ENCODE measurements at regions not wholly inside any gene's neighbourhood (a gene's known extent, or its start where the extent isn't known, plus 50 kb on each side); places are given as distances from the start of the nearest gene placed in this dataset.
A peak's percentile ranks its signal among the peaks of the same experiment; 100 is the strongest.
"Not testable (repeated sequence)": the region's sequence is repeated elsewhere in the genome, so short reads cannot be mapped to it uniquely, and the experiment has no call there.

DNA sequence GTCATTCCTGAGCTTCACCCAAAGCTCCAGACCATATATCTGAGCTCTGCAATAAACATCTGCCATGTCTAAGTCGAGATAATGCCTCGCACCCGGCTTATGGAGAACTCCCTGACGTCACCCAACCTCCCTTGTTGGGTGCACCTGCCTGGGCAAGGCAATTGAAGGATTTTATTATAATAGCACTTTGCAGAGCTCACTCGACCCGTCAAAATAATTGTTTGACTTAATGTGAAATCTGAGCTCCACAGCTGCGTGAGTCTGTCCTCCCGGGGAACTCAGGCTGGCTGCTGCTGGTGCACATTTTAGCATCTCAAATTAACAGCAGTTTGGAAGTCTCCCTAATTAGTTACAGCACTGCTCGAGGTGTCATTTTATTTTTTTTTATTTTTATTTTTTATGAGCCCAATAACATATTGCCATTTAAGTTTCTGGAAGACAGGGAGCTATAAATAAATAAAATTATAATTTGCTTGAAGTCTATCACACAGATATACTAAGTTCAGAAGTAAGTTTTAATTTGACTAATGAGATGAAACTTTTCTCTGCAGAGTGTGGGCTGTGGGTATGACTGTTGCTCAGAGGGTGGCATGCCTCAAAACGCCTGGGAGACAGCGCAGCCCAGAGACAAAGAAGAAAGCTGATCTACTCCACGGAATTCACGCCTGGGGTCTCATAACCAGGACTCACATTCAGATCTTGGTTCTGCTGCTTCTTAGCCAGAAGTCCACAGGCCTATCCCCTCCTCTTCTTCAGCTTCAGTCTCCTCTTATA is 401.4 kb upstream of the C16orf82 start:
- DNase-seq, result peak; percentile 97

- no peak for DNase-seq
These were observed 400.2 kb upstream of the C16orf82 start for GRCh38 chr16:26666486-26666885.

DNA sequence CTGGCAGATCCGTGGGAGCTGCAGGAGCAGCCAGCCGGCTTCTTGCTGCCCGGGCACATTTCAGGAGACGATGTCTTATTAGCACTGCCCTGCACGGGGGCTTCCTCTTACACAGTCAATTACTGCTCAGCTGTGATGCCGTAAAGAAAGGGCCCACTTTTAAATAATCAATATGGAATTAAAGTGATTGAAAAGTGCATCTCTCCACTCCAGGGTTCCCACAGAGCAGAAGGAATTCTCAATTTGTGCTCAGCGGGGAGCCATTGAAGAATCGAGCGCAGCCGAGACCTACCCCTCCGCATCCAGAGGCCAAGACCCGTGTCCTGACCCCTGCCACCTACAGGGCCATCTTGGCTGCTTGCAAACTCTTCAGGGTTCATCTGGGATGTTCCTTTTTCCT is 399.4 kb upstream of the C16orf82 start:
- no peak for DNase-seq

DNA sequence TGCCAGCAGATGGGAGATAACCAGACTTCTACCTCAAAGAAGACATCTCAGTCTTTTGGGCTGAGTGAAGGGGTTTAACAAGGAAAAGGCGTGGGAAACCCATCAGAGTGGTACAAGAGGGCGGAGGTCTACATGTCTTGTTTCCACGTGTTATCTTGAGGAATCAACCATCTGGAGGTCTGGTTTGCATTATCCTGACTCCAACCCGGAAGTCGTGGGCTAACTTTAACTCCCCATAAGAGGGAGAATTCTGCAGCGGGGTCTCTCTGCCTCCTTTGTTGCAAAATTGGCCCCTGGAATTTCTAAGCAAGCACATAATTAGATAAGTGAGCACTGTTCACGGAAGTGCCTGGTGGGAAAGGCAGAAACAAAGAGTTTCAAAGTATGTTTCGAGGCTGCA is 398.7 kb upstream of the C16orf82 start:
- DNase-seq, result peak; percentile 45

- DNase-seq, result peak; percentile 93
These were observed 394.5 kb upstream of the C16orf82 start for GRCh38 chr16:26672206-26672605.

GRCh38 chr16:26673011-26673410 is 393.7 kb upstream of the C16orf82 start:
- DNase-seq, result no peak

DNA sequence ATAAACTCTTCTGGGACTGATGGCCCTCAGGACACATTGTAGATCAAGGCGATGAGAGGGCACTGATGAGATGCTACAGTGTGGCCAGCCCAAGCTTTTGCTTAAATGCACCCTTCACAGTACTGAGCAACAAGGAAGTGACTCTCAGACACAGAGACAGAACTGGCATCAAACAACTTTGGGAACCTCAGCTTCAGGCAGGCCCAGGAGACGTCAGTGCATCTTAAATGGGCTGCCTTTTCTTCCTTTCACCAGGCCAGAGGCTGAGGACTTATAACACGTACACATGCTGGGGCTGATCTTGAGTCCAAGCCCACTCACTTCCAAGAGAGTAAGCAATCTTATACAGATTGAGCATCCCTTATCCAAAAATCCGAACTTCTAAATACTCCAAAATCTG is 386.1 kb upstream of the C16orf82 start:
- DNase-seq, result no peak

DNA sequence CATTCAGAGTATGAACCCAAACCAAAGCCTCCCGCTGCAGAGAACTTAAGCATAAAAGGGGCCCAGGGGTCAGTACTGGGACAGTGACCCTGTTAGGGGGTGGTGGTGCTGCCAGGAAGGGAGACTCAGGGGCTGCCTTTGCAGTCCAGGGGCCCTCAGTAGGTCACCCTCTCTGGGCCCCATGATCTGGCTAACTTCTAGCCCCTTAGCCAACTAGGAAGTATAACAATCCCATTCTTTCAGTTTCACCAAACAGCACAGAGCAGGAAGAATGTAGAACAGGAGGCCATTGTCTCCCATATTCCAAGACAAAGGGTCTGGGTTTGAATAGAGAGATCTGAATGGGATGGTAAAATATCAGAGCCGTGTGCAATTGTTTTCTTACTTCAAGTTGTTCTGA is 378.6 kb upstream of the C16orf82 start:
- DNase-seq, result no peak

DNA sequence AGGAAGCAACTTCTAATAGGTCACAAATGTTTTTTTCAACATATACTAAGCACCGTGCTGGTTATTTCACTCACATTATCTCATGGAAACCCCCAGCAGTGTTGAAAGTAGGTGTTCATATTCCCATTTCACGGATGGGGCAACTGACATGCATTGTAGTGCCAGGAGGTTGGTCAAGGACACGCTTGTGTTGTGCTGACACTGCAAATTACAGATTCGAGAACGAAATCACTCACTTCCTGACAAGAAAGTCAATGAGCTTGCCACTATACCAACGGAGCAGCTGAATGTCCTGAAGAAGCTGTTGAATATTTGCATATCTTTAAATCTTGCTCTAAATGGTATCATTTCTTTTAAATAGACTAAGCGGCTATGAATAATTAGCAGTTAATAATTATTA is 378.0 kb upstream of the C16orf82 start:
- DNase-seq, result no peak

- DNase-seq, result no peak
These were observed 374.1 kb upstream of the C16orf82 start for GRCh38 chr16:26692658-26693057.

DNA sequence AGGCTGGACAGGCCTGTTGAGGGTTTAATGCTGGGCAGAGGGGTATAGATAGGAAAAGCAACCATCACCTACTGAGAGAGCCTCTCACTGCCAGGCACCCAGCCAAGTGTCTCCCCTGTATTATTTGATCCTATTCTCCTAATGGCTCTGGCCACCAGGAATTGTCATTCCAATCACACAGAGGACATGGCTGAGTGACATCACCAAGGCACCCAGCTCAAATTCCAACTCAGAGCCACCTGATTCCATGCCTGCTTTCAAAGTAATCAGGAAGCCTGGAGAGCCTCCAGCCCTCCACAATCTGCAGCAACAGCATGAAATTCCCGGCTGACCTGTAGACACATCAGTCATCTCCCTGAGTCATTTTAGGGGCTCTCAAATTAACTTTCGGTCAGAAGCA is 368.9 kb upstream of the C16orf82 start:
- DNase-seq, result no peak

- DNase-seq, result no peak
These were observed 366.5 kb upstream of the C16orf82 start for GRCh38 chr16:26700250-26700649.

DNA sequence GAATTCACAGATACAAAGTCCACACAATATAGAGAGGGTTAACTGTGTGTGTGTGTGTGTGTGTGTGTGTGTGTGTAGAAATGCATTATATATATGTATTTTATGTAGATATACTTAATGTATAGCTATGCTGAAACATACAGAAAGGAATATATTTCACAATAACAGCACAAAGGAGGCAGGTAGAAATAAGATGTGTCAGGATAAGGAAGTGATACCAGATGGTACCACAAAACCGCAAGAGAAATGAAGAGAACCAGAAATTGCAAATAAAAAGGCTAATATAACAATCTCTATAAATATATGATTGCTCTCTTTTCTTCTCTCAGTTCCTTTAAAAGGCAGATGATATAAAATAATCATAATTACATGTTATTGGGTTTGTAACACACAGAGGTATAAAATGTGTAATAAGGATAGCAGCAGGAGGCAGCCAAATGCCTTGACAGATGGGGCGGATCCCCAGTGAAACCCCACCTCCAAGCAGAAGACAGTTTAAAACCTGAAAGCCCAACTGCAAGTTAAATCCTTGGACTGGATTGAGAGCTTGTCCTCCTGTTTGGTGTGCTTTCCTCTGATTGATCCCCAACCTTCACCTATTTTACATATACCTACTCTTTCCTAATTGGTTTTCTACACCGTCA is 365.4 kb upstream of the C16orf82 start:
- DNase-seq, result no peak

DNA sequence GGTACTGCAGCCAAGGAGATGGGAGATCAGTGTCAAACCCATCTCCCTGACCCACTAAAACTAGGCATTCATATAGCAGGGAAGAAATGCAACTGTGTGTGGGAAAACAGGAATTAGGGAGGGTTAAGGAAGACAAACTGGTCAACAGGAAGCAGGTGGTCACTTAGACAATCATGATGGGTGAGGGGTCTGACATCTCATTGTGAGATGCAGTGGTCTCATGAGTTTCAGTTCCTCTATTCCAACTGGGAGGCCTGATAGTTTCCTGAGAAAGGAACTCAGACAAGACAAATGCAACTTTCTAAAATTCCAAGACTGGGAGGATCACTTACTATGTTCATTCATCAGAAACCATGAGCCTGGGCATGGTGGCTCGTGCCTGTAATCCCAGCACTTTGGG is 361.4 kb upstream of the C16orf82 start:
- no peak for DNase-seq

- DNase-seq, result no peak
These were observed 358.3 kb upstream of the C16orf82 start for GRCh38 chr16:26708428-26708827.

DNA sequence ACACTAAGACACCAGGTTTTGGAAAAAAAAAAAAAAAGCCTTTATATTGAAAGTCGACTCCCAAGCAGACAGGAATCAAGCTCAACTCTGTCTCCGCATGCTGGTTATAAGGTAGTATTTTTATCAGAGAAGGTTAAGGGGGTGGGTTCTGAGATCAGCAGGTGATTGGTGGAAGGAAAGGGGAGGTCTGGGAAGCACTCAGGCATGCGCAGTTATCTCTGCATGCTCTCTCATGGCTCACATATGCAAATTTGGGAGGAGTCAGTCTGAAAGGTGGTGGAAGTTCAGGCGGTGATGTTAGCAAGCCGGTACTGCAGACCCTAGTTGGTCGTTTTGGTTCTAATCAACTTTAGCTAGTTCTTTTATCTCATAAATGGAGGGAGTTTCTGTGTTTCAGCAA is 357.6 kb upstream of the C16orf82 start:
- no peak for DNase-seq

GRCh38 chr16:26709754-26710153 is 357.0 kb upstream of the C16orf82 start:
- DNase-seq, result no peak

GRCh38 chr16:26710450-26710849 is 356.3 kb upstream of the C16orf82 start:
- DNase-seq, result no peak

DNA sequence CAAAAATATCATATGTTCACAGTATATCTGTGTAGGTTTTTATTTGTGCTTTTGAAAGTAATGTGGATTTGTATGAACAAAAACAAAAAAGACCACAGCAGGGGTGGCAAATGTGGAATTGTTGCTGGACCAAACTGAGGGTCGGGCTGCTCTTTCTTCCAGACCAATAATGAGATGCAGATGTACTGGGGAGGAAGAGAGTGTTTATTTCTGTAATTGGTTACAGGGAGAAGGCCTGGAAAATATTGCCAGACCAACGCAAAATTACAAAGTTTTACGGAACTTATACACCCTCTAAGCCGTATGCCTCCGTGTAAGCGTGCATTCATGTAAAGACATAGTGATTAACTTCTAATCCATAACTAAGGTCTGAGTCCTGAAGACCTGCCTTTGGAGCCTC is 353.9 kb upstream of the C16orf82 start:
- no peak for DNase-seq

GRCh38 chr16:26715969-26716368 is 350.8 kb upstream of the C16orf82 start:
- DNase-seq, result no peak

DNA sequence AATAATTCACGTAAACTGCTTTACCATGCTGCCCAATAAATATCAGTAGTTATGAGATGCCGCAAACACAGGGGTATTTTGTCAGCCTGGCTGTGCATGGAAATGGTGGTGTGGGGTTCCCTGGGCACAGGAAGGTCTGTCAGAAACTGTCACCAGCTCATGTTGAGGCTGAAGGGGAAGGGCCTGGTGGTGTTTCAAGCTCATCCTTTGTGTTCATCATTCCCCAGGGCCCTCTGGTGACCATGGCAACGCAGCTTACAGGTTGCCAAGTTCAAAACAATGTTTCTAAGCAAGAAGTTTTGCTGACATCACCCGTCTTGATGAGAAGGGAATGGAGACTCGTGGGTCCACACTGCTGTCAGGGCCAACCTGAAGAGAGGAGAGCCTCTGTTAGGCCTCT is 348.9 kb upstream of the C16orf82 start:
- DNase-seq, result peak; percentile 35

DNA sequence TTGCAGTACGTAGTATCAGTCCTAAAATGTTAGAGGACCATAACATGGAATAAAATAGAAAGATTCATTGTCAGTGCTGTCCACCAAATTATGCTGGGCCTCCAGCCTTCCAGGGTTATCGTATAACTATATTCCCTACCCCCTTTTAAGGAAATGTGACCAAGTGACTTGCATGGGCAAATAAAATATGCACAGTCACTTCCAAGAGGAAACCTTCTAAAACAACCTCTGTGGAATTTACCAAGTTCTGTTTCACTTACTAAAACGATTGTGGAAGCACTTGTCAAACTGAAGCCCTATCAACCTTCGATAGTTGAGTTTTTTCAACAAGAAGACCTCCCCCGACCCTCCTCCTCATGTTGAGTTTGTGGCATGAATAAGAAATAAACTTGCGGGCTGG is 345.4 kb upstream of the C16orf82 start:
- no peak for DNase-seq

DNA sequence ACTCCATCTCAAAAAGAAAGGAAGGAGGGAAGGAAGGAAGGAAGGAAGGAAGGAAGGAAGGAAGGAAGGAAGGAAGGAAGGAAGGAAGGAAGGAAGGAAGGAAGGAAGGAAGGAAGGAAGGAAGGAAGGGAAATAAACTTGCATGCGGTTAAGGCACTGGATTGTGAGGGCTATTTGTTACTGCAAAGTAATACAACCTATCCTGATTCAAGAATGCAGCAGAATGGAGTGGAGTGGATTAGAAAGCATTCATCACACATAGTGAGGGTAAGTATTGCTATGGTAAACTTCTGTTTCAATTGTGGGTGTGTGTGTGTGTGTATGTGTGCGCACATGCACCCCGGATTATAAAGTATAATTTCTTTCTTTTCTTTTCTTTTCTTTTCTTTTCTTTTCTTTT is 344.8 kb upstream of the C16orf82 start:
- DNase-seq, result not testable (repeated sequence)

DNA sequence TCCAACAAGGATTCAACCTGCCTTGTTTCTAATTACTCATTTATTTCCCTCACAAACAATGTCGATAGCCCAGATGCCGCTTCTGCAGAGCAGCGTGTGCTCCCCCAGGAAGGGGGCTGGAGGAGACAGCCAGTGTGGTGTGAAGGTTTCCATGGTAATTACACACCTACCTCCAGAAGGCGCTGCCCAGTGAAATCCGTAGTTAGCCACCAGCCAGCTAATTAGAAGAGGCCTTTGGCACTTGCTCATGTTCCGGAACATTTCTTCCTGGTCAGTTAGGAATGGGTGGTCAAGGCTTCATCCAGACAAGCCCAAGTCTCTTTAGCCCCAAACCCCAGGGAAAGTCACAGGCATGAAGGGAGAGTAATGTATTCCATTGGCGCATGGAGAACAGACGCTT is 342.5 kb upstream of the C16orf82 start:
- DNase-seq, result no peak

- DNase-seq, result peak; percentile 36
These were observed 338.9 kb upstream of the C16orf82 start for GRCh38 chr16:26727848-26728247.
